Activated T-cell treated with anti-CD3 and anti-CD28 coated beads for 1 hour (primary cell): ENCODE measurements at regions not wholly inside any gene's neighbourhood (a gene's known extent, or its start where the extent isn't known, plus 50 kb on each side); places are given as distances from the start of the nearest gene placed in this dataset.

Experiments
- DNase-seq: peaks from one replicate; pipeline ENCODE4 v3.0.0-alpha.2; 2020; ENCODE audit warnings: low read depth

- DNase-seq: no peak
Measured at GRCh38 chr2:38509947-38510326, 92.8 kb downstream of the HNRNPLL start.

GRCh38 chr2:38509314-38509946, 93.3 kb downstream of the HNRNPLL start:
- no peak for DNase-seq

- DNase-seq: peak; percentile 75
Measured at GRCh38 chr2:38508311-38509039, 94.3 kb downstream of the HNRNPLL start.

- no peak for DNase-seq
Measured at GRCh38 chr2:38507712-38508111, 95.0 kb downstream of the HNRNPLL start.

- no peak for DNase-seq
Measured at GRCh38 chr2:38505779-38506178, 96.9 kb downstream of the HNRNPLL start.

- no peak for DNase-seq
Measured at GRCh38 chr2:38504169-38504568, 98.6 kb downstream of the HNRNPLL start.

GRCh38 chr2:38502107-38502506, 100.6 kb downstream of the HNRNPLL start:
- no peak for DNase-seq

GRCh38 chr2:38500283-38500634, 102.5 kb downstream of the HNRNPLL start:
- no peak for DNase-seq

- DNase-seq: no peak
Measured at GRCh38 chr2:38499548-38500282, 103.0 kb downstream of the HNRNPLL start.

- DNase-seq: no peak
Measured at GRCh38 chr2:38498045-38498481, 104.7 kb downstream of the HNRNPLL start.

GRCh38 chr2:38497670-38498037, 105.1 kb downstream of the HNRNPLL start:
- DNase-seq: no peak

- DNase-seq: no peak
Measured at GRCh38 chr2:38496927-38497669, 105.6 kb downstream of the HNRNPLL start.

- DNase-seq: no peak
Measured at GRCh38 chr2:38495880-38496279, 106.8 kb downstream of the HNRNPLL start.

- DNase-seq: no peak
Measured at GRCh38 chr2:38494394-38494793, 108.3 kb downstream of the HNRNPLL start.

GRCh38 chr2:38492042-38492615, 110.6 kb downstream of the HNRNPLL start:
- no peak for DNase-seq

GRCh38 chr2:38491436-38491835, 111.3 kb downstream of the HNRNPLL start:
- DNase-seq: no peak

- no peak for DNase-seq
Measured at GRCh38 chr2:38489846-38490245, 112.8 kb upstream of the ATL2 start.

- DNase-seq: no peak
Measured at GRCh38 chr2:38487852-38488251, 110.8 kb upstream of the ATL2 start.

- no peak for DNase-seq
Measured at GRCh38 chr2:38486213-38487026, 109.3 kb upstream of the ATL2 start.

GRCh38 chr2:38485734-38486133, 108.7 kb upstream of the ATL2 start:
- no peak for DNase-seq

GRCh38 chr2:38484957-38485356, 107.9 kb upstream of the ATL2 start:
- DNase-seq: no peak
